Natural killer cell (primary cell): ENCODE measurements at regions not wholly inside any gene's neighbourhood (a gene's known extent, or its start where the extent isn't known, plus 50 kb on each side); places are given as distances from the start of the nearest gene placed in this dataset.
"Not testable (repeated sequence)": the region's sequence is repeated elsewhere in the genome, so short reads cannot be mapped to it uniquely, and the experiment has no call there.

ENCODE experiments used
- ATAC-seq, 3 donors: fragments of 150-1000 bp in 2 of 3; fragments of 200-7000 bp in 1 of 3; cut with Tn5 transposase; 1 replicate in 1 of 3; 2 replicates in 2 of 3; pipeline ENCODE4 v1.10.0; 2021; ENCODE audit warnings: mild to moderate bottlenecking in 2 of 3, moderate library complexity in 2 of 3
- DNase-seq, 2 donors: peaks; one replicate each; pipeline versions ENCODE4 v3.0.0 to v3.0.0-alpha.2; 2013 to 2021; ENCODE audit warnings: mixed read lengths in 1 of 2
- H3K27ac ChIP-seq: one replicate; pipeline ENCODE4 v1.5.1; 2013; ENCODE audit warnings: mild to moderate bottlenecking, low read length
- H3K27me3 ChIP-seq: one replicate; pipeline ENCODE4 v1.6.1; 2013; ENCODE audit warnings: low read length; ENCODE audit not compliant: control insufficient read depth, insufficient read depth
- H3K36me3 ChIP-seq: one replicate; pipeline ENCODE4 v1.6.1; 2013; ENCODE audit warnings: low read length; ENCODE audit not compliant: control insufficient read depth, insufficient read depth
- H3K4me1 ChIP-seq: one replicate; pipeline ENCODE4 v1.6.1; 2013; ENCODE audit warnings: low read length; ENCODE audit not compliant: control insufficient read depth, insufficient read depth
- H3K4me3 ChIP-seq: one replicate; pipeline ENCODE4 v1.5.1; 2013; ENCODE audit warnings: low read length
- H3K9me3 ChIP-seq: one replicate; pipeline ENCODE4 v1.6.1; 2013; ENCODE audit warnings: low read length; ENCODE audit not compliant: control insufficient read depth, insufficient read depth
- H3K27ac Mint-ChIP-seq, 2 donors: one replicate each; pipeline ENCODE4 v1.8.0; 2022; ENCODE audit warnings: mild to moderate bottlenecking in 2 of 2, mixed read lengths in 2 of 2, moderate library complexity in 1 of 2
- H3K27me3 Mint-ChIP-seq, 2 donors: one replicate each; pipeline ENCODE4 v1.8.0; 2022; ENCODE audit warnings: low read depth in 2 of 2, mixed read lengths in 2 of 2
- H3K36me3 Mint-ChIP-seq: one replicate; pipeline ENCODE4 v1.8.0; 2022; ENCODE audit warnings: mixed read lengths
- H3K4me1 Mint-ChIP-seq, 2 donors: one replicate each; pipeline ENCODE4 v1.8.0; 2022; ENCODE audit warnings: mixed read lengths in 2 of 2
- H3K4me3 Mint-ChIP-seq: one replicate; pipeline ENCODE4 v1.8.0; 2022; ENCODE audit warnings: mild to moderate bottlenecking, moderate library complexity, mixed read lengths
- H3K9me3 Mint-ChIP-seq, 2 donors: one replicate each; pipeline ENCODE4 v1.8.0; 2022; ENCODE audit warnings: mixed read lengths in 2 of 2
- WGBS: methylation state at CpG from one replicate; pipeline ENCODE4 v1.1.7; 2013; ENCODE audit warnings: missing lambda C conversion rate; ENCODE audit not compliant: insufficient coverage; 5-methylcytosine and 5-hydroxymethylcytosine counted together
- intact Hi-C: fragments of 100-400 bp; cut with micrococcal nuclease; formaldehyde crosslinking; loops from one replicate; pipeline ENCODE4 v1.14.2; 2022
- TF ChIP-seq, protein P1 (sequence below): fragments of 200-600 bp; IDR thresholded peaks from one replicate; pipeline ENCODE4 v1.8.0; 2022; ENCODE audit warnings: antibody characterized with exemption

- H3K4me3 Mint-ChIP-seq: no peak overlapping the region
- TF ChIP-seq, protein P1, sequence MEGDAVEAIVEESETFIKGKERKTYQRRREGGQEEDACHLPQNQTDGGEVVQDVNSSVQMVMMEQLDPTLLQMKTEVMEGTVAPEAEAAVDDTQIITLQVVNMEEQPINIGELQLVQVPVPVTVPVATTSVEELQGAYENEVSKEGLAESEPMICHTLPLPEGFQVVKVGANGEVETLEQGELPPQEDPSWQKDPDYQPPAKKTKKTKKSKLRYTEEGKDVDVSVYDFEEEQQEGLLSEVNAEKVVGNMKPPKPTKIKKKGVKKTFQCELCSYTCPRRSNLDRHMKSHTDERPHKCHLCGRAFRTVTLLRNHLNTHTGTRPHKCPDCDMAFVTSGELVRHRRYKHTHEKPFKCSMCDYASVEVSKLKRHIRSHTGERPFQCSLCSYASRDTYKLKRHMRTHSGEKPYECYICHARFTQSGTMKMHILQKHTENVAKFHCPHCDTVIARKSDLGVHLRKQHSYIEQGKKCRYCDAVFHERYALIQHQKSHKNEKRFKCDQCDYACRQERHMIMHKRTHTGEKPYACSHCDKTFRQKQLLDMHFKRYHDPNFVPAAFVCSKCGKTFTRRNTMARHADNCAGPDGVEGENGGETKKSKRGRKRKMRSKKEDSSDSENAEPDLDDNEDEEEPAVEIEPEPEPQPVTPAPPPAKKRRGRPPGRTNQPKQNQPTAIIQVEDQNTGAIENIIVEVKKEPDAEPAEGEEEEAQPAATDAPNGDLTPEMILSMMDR: no peak
- Histone ChIP-seq H3K27ac (no peak overlapping the region), H3K4me1 (no peaks in the 10 kb centered on the region), H3K9me3 (peaks cover 27% of the 10 kb centered on the region), H3K4me3 (no peak overlapping the region), H3K36me3 (no peaks in the 10 kb centered on the region), H3K27me3 (no peaks in the 10 kb centered on the region)
- intact Hi-C loops: no loop called here
- no peak overlapping the region for H3K27ac Mint-ChIP-seq
- peaks cover 61 to 95% of the 10 kb centered on the region in 2 donors for H3K9me3 Mint-ChIP-seq
- no peaks in the 10 kb centered on the region for H3K4me1 Mint-ChIP-seq
- no peaks in the 10 kb centered on the region for H3K36me3 Mint-ChIP-seq
- no peaks in the 10 kb centered on the region for H3K27me3 Mint-ChIP-seq
- ATAC-seq (no peak), DNase-seq (no peak)
- 82% methylated on average over 10 of the region's 10 CpGs for WGBS
Observed at GRCh38 chr10:42304341-42304740, 334.0 kb downstream of the ZNF33B start.

DNA sequence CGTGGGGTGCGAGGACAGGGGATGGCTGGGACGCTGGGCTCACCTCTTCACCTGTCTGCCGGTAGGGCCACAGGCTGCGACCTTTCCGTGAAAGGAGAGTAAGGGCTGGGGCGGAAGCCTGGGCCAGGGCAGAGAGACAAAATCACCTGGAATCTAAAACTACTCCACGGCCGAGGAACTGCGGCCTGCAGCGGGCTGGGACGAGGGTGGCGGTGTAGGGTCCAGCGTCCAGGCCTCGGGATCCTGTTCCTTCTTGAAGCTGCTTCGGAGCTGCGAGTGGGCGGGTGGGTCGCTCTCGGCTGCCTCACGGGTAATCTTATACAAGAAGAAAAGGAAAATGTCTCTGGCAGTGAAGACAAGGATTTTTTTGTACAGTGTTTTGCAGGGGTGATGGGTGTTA is 356.5 kb downstream of the ZNF33B start:
- H3K9me3 Mint-ChIP-seq, H3K36me3 ChIP-seq, H3K27ac ChIP-seq, H3K4me1 ChIP-seq, intact Hi-C loops, ATAC-seq, H3K27ac Mint-ChIP-seq, H3K4me3 ChIP-seq, H3K27me3 ChIP-seq, H3K9me3 ChIP-seq, H3K4me1 Mint-ChIP-seq, DNase-seq, H3K27me3 Mint-ChIP-seq, H3K36me3 Mint-ChIP-seq, H3K4me3 Mint-ChIP-seq: not testable (repeated sequence)
- WGBS: 84% methylated on average over 20 of the region's 21 CpGs

DNA sequence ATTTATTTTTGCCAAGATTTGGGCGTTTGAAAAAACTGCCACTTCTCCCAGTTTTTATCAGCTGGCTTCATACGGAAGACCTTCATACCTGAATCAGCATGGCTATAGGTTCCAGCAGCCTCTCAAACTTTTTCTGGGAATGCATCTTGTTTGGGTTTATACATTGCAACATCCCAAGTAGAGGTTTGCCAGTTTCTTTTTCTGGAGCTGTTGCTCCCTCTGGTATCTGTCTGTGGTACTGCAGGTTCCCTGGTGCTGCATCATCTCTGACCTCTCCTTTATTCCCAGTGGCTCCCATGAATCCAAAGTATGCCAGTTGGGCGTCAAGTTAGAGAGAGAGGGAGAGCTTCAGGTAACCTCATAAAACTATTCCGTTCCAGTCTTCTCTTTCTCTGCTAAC is 368.6 kb downstream of the ZNF33B start:
- not testable (repeated sequence) for H3K9me3 ChIP-seq

DNA sequence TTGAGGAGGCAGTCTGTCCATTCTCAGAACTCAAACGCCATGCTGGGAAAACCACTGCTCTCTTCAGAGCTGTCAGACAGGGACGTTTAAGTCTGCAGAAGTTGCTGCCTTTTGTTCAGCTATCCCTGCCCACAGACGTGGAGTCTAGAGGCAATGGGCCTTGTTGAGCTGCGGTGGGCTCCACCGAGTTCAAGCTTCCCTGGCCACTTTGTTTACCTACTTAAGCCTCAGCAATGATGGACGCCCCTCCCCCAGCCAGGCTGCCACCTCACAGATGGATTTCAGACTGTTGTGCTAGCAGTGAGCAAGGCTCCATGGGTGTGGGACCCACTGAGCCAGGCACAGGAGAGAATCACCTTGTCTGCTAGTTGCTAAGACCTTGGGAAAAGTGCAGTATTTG is 375.1 kb downstream of the ZNF33B start:
- H3K9me3 ChIP-seq, H3K4me1 Mint-ChIP-seq, H3K4me3 Mint-ChIP-seq, H3K27me3 ChIP-seq, H3K27me3 Mint-ChIP-seq, DNase-seq, H3K36me3 ChIP-seq, ATAC-seq, H3K4me1 ChIP-seq, H3K27ac Mint-ChIP-seq, H3K36me3 Mint-ChIP-seq, intact Hi-C loops, H3K27ac ChIP-seq, H3K4me3 ChIP-seq: not testable (repeated sequence)
- 52% methylated on average over 4 of the region's 6 CpGs for WGBS
- peaks cover 10 to 13% of the 10 kb centered on the region in 2 donors for H3K9me3 Mint-ChIP-seq

More for the DNA sequence above, 368.6 kb downstream of the ZNF33B start:
- H3K27me3 ChIP-seq, H3K27me3 Mint-ChIP-seq, H3K4me1 ChIP-seq, H3K27ac ChIP-seq, H3K27ac Mint-ChIP-seq, H3K4me3 ChIP-seq, H3K36me3 ChIP-seq, ATAC-seq, H3K36me3 Mint-ChIP-seq, intact Hi-C loops, H3K4me3 Mint-ChIP-seq, DNase-seq, H3K4me1 Mint-ChIP-seq: not testable (repeated sequence)
- peaks cover 5 to 12% of the 10 kb centered on the region in 2 donors for H3K9me3 Mint-ChIP-seq
- WGBS: 31% methylated on average over 2 of the region's 4 CpGs

- ATAC-seq, H3K27ac ChIP-seq, H3K4me1 ChIP-seq, H3K9me3 ChIP-seq, H3K27ac Mint-ChIP-seq, intact Hi-C loops, H3K4me3 Mint-ChIP-seq, DNase-seq, H3K4me1 Mint-ChIP-seq, H3K27me3 ChIP-seq, H3K4me3 ChIP-seq, H3K36me3 ChIP-seq: not testable (repeated sequence)
- H3K9me3 Mint-ChIP-seq: peaks cover 4 to 11% of the 10 kb centered on the region in 2 donors
- H3K27me3 Mint-ChIP-seq: peaks cover 0 to 16% of the 10 kb centered on the region in 2 donors
- H3K36me3 Mint-ChIP-seq: peaks cover 15% of the 10 kb centered on the region
- 27% methylated on average over 43 of the region's 53 CpGs for WGBS
Observed at GRCh38 chr10:42243002-42243401, 395.4 kb downstream of the ZNF33B start.
